Sigmoid colon (tissue), 6 donors: ENCODE measurements at regions not wholly inside any gene's neighbourhood (a gene's known extent, or its start where the extent isn't known, plus 50 kb on each side); places are given as distances from the start of the nearest gene placed in this dataset.

Experiments used
- DNase-seq: peaks from one replicate; pipeline ENCODE4 v3.0.0-alpha.2; 2019
- H3K27ac ChIP-seq, 4 donors: fragments of 200-600 bp; sonication (generic); one replicate each; pipeline ENCODE4 v1.5.1; 2016 to 2019; ENCODE audit warnings: mild to moderate bottlenecking in 1 of 4
- H3K27me3 ChIP-seq, 3 donors: fragments of 200-600 bp; sonication (generic); one replicate each; pipeline ENCODE4 v1.5.1; 2019; ENCODE audit warnings: mild to moderate bottlenecking in 1 of 3
- H3K36me3 ChIP-seq, 4 donors: fragments of 200-600 bp; sonication (generic); one replicate each; pipeline ENCODE4 v1.5.1; 2016 to 2019
- H3K4me1 ChIP-seq, 4 donors: fragments of 200-600 bp; sonication (generic); one replicate each; pipeline ENCODE4 v1.5.1; 2017 to 2019
- H3K4me3 ChIP-seq, 4 donors: fragments of 200-600 bp; sonication (generic); one replicate each; pipeline ENCODE4 v1.5.1; 2017 to 2019; ENCODE audit warnings: mild to moderate bottlenecking in 2 of 4, moderate library complexity in 1 of 4
- H3K9me3 ChIP-seq, 4 donors: fragments of 200-600 bp in 3 of 4; sonication (generic) in 3 of 4; one replicate each; pipeline versions ENCODE4 v1.5.1 to v1.6.1; 2013 to 2019
- EP300 ChIP-seq, 4 donors: sonication (generic); formaldehyde crosslinking; IDR thresholded peaks; one replicate each; pipeline ENCODE4 v1.6.1; 2017; ENCODE audit warnings: antibody characterized with exemption in 4 of 4
- POLR2A ChIP-seq, 2 donors: fragments of 450-650 bp; IDR thresholded peaks; one replicate each; pipeline ENCODE4 v1.6.1; 2016; ENCODE audit warnings: antibody characterized with exemption in 2 of 2, mild to moderate bottlenecking in 2 of 2, moderate library complexity in 2 of 2
- POLR2AphosphoS5 ChIP-seq, 4 donors: sonication (generic); formaldehyde crosslinking; IDR thresholded peaks; one replicate each; pipeline ENCODE4 v1.6.1; 2017; ENCODE audit warnings: antibody characterized with exemption in 4 of 4
- WGBS, 2 donors: extraction: QIAGEN DNeasy Blood & Tissue Kit; methylation state at CpG; one replicate each; pipeline ENCODE4 v1.1.7; 2013; 5-methylcytosine and 5-hydroxymethylcytosine counted together
- intact Hi-C: fragments of 100-400 bp; cut with DNase I; formaldehyde crosslinking; loops from one replicate; pipeline ENCODE4 v1.15.1; 2023
- TF ChIP-seq, protein P1 (sequence below), 4 experiments: fragments of 450-650 bp in 3 of 4; fragments of 200-600 bp in 1 of 4; IDR thresholded peaks; one replicate each; pipeline ENCODE4 v1.5.1; 2016 to 2019; ENCODE audit warnings: antibody characterized with exemption in 4 of 4, mild to moderate bottlenecking in 3 of 4, moderate library complexity in 2 of 4
- donor health status: healthy with polysubstance abuse.
- donor health status: healthy.

DNA sequence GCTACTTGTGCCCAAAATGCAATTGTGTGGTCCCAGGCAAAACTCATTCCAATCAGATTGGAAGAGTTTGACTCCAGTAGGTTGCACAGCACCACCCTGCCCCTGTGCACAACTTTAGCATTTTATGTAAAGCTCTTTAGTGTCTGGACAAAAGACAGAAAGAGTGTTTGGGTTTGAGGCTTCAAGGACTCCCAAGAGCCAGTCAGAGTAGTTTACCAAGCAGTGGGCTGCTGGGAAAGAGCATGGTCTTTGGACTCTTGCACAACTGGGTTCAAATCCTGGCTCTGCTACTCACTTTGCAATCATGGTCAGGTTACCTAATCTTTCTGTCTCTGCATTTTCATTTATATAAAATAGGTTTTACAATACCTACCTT is 75.8 kb upstream of the UMPS start:
- Histone ChIP-seq H3K4me1 (no peaks in the 10 kb centered on the region), H3K36me3 (no peaks in the 10 kb centered on the region), H3K4me3 (no peak overlapping the region), H3K9me3 (no peaks in the 10 kb centered on the region), H3K27me3 (no peaks in the 10 kb centered on the region), H3K27ac (no peak overlapping the region)
- TF ChIP-seq POLR2A (IDR thresholded peaks at IDR 0.05), result no peak
- no peak for TF ChIP-seq EP300 (IDR thresholded peaks at IDR 0.05)
- TF ChIP-seq, protein P1, sequence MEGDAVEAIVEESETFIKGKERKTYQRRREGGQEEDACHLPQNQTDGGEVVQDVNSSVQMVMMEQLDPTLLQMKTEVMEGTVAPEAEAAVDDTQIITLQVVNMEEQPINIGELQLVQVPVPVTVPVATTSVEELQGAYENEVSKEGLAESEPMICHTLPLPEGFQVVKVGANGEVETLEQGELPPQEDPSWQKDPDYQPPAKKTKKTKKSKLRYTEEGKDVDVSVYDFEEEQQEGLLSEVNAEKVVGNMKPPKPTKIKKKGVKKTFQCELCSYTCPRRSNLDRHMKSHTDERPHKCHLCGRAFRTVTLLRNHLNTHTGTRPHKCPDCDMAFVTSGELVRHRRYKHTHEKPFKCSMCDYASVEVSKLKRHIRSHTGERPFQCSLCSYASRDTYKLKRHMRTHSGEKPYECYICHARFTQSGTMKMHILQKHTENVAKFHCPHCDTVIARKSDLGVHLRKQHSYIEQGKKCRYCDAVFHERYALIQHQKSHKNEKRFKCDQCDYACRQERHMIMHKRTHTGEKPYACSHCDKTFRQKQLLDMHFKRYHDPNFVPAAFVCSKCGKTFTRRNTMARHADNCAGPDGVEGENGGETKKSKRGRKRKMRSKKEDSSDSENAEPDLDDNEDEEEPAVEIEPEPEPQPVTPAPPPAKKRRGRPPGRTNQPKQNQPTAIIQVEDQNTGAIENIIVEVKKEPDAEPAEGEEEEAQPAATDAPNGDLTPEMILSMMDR (IDR thresholded peaks at IDR 0.05), result no peak
- TF ChIP-seq POLR2AphosphoS5 (IDR thresholded peaks at IDR 0.05), result no peak
- no peak for DNase-seq
- intact Hi-C loops, result no loop called here

DNA sequence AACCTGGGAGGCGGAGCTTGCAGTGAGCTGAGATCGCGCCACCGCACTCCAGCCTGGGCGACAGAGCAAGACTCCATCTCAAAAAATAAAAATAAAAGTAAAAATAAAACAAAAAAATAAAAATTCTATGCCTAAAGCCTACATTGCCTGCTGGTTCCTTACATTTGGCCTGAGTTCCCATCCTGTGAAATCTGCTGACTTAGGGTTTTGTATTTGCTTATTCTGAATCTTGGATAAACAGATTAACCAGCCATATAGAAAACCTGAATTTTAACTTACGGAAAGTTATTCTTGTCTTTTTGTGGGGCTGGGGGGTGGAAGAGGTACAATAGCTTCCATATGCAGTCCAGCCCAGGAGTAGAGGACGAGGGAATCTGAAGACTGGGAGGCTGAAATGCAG is 73.7 kb upstream of the UMPS start:
- intact Hi-C loops, result no loop called here
- no peaks in the 10 kb centered on the region for H3K9me3 ChIP-seq
- no peaks in the 10 kb centered on the region for H3K27me3 ChIP-seq
- no peak overlapping the region for H3K27ac ChIP-seq
- WGBS, 2 donors, result 95 to 97% methylated on average over 7 of the region's 7 CpGs
- TF ChIP-seq POLR2AphosphoS5 (IDR thresholded peaks at IDR 0.05) (no peak), EP300 (IDR thresholded peaks at IDR 0.05) (no peak), POLR2A (IDR thresholded peaks at IDR 0.05) (no peak)
- TF ChIP-seq, protein P1 (IDR thresholded peaks at IDR 0.05), result no peak
- H3K4me3 ChIP-seq, result no peak overlapping the region
- no peaks in the 10 kb centered on the region for H3K4me1 ChIP-seq
- no peaks in the 10 kb centered on the region for H3K36me3 ChIP-seq
- no peak for DNase-seq

DNA sequence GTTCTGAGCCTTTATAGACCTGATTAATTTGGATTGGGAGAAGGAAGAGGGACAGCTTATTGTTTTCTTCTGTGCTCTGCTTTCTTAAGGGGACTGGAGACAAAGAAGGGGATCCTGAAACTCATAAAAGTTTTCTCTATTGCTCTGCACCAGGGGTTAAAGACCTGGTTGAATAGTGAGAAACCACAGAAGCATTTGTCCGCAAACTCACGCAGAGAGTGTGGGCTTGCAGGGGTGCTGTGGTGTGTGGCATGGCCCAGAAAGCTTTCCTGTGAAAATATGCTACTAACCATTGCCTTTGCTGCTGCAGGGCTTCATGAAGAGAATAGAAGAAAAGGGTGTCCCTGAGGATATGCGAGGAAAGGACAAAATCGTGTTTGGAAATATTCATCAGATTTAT is 73.1 kb upstream of the UMPS start:
- Histone ChIP-seq H3K27me3 (no peaks in the 10 kb centered on the region), H3K27ac (no peak overlapping the region), H3K36me3 (no peaks in the 10 kb centered on the region), H3K4me3 (no peak overlapping the region), H3K4me1 (no peaks in the 10 kb centered on the region), H3K9me3 (no peaks in the 10 kb centered on the region)
- DNase-seq, result no peak
- WGBS, 2 donors, result 74 to 89% methylated on average over 4 of the region's 4 CpGs
- TF ChIP-seq, protein P1 (IDR thresholded peaks at IDR 0.05), result no peak
- no peak for TF ChIP-seq POLR2A (IDR thresholded peaks at IDR 0.05)
- no peak for TF ChIP-seq POLR2AphosphoS5 (IDR thresholded peaks at IDR 0.05)
- TF ChIP-seq EP300 (IDR thresholded peaks at IDR 0.05), result no peak
- intact Hi-C loops, result no loop called here

DNA sequence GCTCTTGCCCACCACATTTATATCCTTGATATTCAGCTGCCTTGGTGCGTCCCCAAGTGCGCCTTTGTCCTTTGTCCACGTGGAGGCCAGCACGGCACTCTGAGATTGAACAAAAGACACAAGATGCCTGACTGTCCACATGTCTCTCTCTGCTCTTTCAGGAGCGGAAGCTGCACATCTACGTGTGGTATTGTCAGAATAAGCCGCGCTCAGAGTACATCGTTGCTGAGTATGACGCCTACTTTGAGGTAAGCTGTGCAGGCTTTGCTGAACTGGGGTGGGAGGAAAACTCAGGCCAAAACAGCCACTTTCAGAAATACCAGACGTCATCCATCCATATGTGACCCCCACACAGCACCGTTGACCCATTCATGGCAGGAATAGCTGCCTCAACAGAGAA is 72.0 kb upstream of the UMPS start:
- Histone ChIP-seq H3K27me3 (no peaks in the 10 kb centered on the region), H3K9me3 (no peaks in the 10 kb centered on the region), H3K27ac (no peak overlapping the region), H3K4me3 (no peak overlapping the region), H3K36me3 (no peaks in the 10 kb centered on the region), H3K4me1 (no peaks in the 10 kb centered on the region)
- 91 to 93% methylated on average over 12 of the region's 12 CpGs for WGBS, 2 donors
- intact Hi-C loops, result no loop called here
- TF ChIP-seq POLR2A (IDR thresholded peaks at IDR 0.05) (no peak), POLR2AphosphoS5 (IDR thresholded peaks at IDR 0.05) (no peak), EP300 (IDR thresholded peaks at IDR 0.05) (no peak)
- TF ChIP-seq, protein P1 (IDR thresholded peaks at IDR 0.05), result no peak
- no peak for DNase-seq

DNA sequence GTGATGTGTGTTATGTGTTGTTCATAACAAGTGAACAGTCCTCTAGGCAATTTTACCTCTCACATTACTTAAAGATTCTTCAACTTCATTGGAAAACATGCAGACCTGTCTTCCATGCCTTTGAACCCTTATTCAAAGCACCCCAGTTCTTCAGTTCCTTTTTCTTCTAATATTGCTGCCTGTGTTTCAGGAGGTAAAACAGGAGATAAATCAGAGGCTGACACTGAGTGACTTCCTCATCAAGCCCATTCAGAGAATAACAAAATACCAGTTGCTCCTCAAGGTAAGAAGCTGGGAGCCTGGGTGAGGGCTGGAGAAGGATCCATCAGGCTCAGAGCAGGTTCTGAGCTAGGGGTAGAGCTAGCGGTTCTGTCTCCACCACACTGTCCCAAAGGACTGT is 71.1 kb upstream of the UMPS start:
- Histone ChIP-seq H3K4me3 (no peak overlapping the region), H3K36me3 (no peaks in the 10 kb centered on the region), H3K4me1 (peaks cover 0 to 5% (median 3%) of the 10 kb centered on the region in 4 donors), H3K27me3 (no peaks in the 10 kb centered on the region), H3K27ac (no peak overlapping the region), H3K9me3 (no peaks in the 10 kb centered on the region)
- intact Hi-C loops, result no loop called here
- 0% methylated on average over 1 of the region's 1 CpG for WGBS, 2 donors
- no peak for DNase-seq
- TF ChIP-seq POLR2A (IDR thresholded peaks at IDR 0.05) (no peak), EP300 (IDR thresholded peaks at IDR 0.05) (no peak), POLR2AphosphoS5 (IDR thresholded peaks at IDR 0.05) (no peak)
- TF ChIP-seq, protein P1 (IDR thresholded peaks at IDR 0.05), result no peak
